ENCODE measurements at regions not wholly inside any gene's neighbourhood (a gene's known extent, or its start where the extent isn't known, plus 50 kb on each side); places are given as distances from the start of the nearest gene placed in this dataset.

DNA sequence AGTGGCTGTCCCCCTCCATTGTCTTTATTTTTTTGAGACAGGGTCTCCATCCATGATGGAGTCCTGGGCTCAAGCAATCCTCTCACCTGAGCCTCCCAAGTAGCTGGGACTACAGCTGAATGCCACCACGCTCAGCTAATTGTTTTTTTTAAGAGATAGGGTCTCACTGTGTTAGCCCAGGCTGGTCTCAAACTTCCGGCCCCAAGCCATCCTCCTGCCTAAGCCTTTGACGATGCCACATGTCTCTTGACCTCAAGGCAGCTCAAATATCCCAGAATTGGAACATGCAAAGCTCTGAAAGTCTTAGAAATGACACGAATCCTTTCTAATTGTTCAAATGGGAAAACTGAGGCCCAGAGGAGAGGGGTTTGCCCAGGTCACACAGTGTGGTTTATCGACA is 75.4 kb upstream of the ZNF423 start:
- H3K4me3 Mint-ChIP-seq: no peak overlapping the region
- no peaks in the 10 kb centered on the region for H3K9me3 Mint-ChIP-seq
- H3K4me1 Mint-ChIP-seq: no peaks in the 10 kb centered on the region
- ATAC-seq (no peak), DNase-seq (ENCODE audit: low spot score in 2 of 2) (no peak)
- no peak overlapping the region for H3K27ac Mint-ChIP-seq
- no peaks in the 10 kb centered on the region for H3K36me3 Mint-ChIP-seq

DNA sequence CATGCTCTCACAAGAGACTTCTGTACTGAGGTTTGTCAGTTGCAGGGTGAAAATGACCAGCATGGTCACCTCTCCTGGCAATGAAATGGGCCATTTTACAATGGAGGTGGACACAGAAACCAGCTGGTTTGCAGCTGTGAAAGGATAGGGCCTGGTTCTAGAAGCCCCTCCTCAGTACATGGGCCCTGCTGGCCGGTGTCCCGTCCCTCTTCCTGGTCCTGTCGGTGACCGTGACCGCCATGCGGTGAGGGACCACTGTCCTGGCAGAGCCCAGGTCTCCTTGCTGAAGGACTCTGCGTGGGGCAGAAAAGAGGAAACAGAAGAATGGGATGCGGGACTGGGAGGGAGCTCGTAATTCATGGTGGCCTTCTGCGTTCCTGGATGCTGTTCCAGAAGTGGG is 76.0 kb upstream of the ZNF423 start:
- Mint-ChIP-seq H3K36me3 (no peaks in the 10 kb centered on the region), H3K27ac (no peak overlapping the region), H3K4me1 (no peaks in the 10 kb centered on the region), H3K4me3 (no peak overlapping the region), H3K9me3 (no peaks in the 10 kb centered on the region)
- DNase-seq (ENCODE audit: low spot score in 2 of 2): no peak
- no peak for ATAC-seq

DNA sequence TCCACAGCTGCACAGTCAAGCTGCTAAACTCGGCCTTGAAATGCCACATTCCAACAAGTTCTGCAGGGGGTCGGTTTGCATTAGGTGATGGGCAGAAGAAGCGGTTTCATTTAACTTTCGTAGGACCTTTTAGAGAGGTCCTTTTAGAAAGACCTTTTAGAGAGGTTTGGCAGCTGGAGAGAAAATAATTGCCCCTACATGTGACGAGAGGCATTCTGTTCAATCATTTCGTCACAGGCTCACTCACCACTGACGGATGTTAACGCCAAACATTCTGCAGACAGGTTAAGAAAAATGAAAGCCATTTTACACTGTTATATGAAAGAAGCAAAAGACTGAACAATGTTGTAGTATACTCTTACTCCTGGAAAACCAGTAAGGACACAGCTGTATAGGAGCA is 76.5 kb upstream of the ZNF423 start:
- Mint-ChIP-seq H3K4me1 (no peaks in the 10 kb centered on the region), H3K36me3 (no peaks in the 10 kb centered on the region), H3K9me3 (no peaks in the 10 kb centered on the region), H3K4me3 (no peak overlapping the region), H3K27ac (no peak overlapping the region)
- DNase-seq (ENCODE audit: low spot score in 2 of 2) (no peak), ATAC-seq (no peak)

DNA sequence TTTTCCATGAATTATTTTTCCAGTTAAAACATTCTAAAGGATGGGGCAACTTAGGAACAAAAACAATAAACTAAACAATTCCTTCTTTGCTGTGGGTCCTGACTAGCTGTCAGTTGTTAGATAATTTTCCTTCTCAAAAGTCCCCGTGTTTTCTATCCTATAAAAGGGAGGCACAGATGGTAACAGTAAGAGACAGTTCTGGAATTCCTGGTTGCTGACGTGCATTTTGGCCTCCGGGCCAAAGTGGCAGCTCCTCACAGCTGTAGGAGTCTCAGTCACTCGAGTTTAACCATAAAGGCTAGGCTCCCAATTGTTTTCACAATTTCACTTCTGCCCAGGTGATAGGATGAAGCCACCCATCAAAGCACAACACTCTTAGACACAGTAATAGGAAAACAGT is 77.0 kb upstream of the ZNF423 start:
- DNase-seq (ENCODE audit: low spot score in 2 of 2): no peak
- Mint-ChIP-seq H3K27ac (no peak overlapping the region), H3K9me3 (no peaks in the 10 kb centered on the region), H3K36me3 (no peaks in the 10 kb centered on the region), H3K4me3 (no peak overlapping the region), H3K4me1 (no peaks in the 10 kb centered on the region)
- no peak for ATAC-seq

- ATAC-seq: no peak
- Mint-ChIP-seq H3K27ac (no peak overlapping the region), H3K36me3 (no peaks in the 10 kb centered on the region), H3K4me3 (no peak overlapping the region), H3K4me1 (no peaks in the 10 kb centered on the region), H3K9me3 (no peaks in the 10 kb centered on the region)
- no peak for DNase-seq (ENCODE audit: low spot score in 2 of 2)
Observed at GRCh38 chr16:49936791-49937190, 80.9 kb upstream of the ZNF423 start.

DNA sequence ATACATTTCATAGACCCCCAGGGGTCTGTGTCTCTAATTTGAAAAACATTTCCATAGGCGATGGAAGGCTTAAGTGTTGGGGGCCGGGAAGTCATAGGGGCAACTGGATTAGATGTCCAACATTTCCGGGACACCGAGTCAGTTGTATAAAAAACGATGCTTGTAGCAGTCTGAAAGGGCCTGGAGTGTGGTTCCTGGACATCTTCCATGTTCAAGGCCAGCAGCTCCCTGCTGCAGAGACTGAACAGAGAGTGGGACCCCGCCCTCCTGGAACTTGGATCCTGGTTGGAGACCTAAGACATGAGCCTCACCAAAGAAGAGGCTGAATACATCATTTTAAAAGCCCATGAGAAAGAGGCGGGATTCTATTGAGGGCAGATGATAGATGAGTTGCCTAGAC is 82.0 kb upstream of the ZNF423 start:
- Mint-ChIP-seq H3K4me1 (no peaks in the 10 kb centered on the region), H3K36me3 (no peaks in the 10 kb centered on the region), H3K27ac (no peak overlapping the region), H3K4me3 (no peak overlapping the region), H3K9me3 (no peaks in the 10 kb centered on the region)
- ATAC-seq (no peak), DNase-seq (ENCODE audit: low spot score in 2 of 2) (no peak)

DNA sequence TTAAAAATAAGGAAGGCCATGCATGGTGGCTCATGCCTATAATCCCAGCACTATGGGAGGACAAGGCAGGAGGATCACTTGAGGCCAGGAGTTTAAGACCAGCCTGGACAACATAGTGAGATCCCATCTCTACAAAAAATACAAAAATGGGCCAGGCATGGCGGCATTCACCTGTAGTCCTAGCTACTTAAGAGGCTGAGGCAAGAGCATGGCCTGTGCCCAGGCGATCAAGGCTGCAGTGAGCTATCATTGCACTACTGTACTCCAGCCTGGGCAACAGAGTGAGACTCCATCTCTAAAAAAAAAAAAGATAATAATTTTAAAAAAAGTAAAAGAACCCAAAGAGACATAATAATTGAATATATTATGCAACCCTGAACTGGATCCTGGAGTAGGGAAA is 83.6 kb upstream of the ZNF423 start:
- Mint-ChIP-seq H3K4me3 (no peak overlapping the region), H3K36me3 (no peaks in the 10 kb centered on the region), H3K27ac (no peak overlapping the region), H3K9me3 (no peaks in the 10 kb centered on the region), H3K4me1 (no peaks in the 10 kb centered on the region)
- ATAC-seq (no peak), DNase-seq (ENCODE audit: low spot score in 2 of 2) (no peak)

DNA sequence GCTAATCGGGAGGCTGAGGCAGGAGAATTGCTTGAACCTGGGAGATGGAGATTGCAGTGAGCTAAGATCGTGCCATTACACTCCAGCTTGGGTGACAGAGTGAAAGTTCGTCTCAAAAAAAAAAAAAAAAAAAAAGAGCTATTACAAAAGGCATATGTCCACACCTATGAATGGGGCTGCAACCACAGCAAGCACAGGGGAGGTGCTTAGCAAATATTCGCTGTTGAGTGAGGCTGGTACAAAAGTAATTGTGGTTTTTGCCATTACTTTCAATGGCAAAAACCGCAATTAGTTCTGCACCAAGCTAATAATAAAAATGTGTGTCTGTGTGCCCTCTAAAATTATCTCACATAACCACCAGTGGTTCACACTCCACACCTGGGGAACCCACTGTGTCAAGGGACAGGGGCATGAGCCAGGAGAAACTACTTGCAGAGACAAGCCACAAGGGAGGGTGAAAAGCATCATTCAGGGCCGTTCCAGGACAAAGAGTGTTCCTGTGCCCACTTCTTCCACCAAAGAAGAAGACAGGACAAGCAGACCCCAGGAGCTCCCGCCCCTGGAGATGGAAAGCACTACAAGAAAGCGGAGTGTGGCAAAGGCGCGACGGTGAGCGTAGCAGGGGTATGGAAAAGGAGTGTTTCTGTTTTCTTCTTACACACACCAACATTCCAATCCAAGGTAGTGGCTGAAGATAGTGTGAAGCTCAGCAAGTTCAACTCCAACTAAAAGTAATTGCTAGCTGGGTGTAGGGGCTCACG is 84.4 kb upstream of the CNEP1R1 start:
- Mint-ChIP-seq H3K4me1 (no peaks in the 10 kb centered on the region), H3K36me3 (no peaks in the 10 kb centered on the region), H3K9me3 (no peaks in the 10 kb centered on the region), H3K27ac (no peak overlapping the region), H3K4me3 (no peak overlapping the region)
- no peak for DNase-seq (ENCODE audit: low spot score in 2 of 2)
- no peak for ATAC-seq

- H3K9me3 Mint-ChIP-seq: no peaks in the 10 kb centered on the region
Observed at GRCh38 chr16:49944221-49944620, 80.8 kb upstream of the CNEP1R1 start.

GRCh38 chr16:49947907-49948678 is 76.9 kb upstream of the CNEP1R1 start:
- Mint-ChIP-seq H3K4me1 (no peaks in the 10 kb centered on the region), H3K36me3 (no peaks in the 10 kb centered on the region), H3K9me3 (no peaks in the 10 kb centered on the region), H3K4me3 (no peak overlapping the region), H3K27ac (no peak overlapping the region)
- DNase-seq (ENCODE audit: low spot score in 2 of 2) (no peak), ATAC-seq (no peak)

More at GRCh38 chr16:49944221-49944620, 80.8 kb upstream of the CNEP1R1 start:
- H3K4me1 Mint-ChIP-seq: no peaks in the 10 kb centered on the region
- no peak overlapping the region for H3K4me3 Mint-ChIP-seq
- no peak for ATAC-seq
- H3K36me3 Mint-ChIP-seq: no peaks in the 10 kb centered on the region
- H3K27ac Mint-ChIP-seq: no peak overlapping the region
- no peak for DNase-seq (ENCODE audit: low spot score in 2 of 2)

DNA sequence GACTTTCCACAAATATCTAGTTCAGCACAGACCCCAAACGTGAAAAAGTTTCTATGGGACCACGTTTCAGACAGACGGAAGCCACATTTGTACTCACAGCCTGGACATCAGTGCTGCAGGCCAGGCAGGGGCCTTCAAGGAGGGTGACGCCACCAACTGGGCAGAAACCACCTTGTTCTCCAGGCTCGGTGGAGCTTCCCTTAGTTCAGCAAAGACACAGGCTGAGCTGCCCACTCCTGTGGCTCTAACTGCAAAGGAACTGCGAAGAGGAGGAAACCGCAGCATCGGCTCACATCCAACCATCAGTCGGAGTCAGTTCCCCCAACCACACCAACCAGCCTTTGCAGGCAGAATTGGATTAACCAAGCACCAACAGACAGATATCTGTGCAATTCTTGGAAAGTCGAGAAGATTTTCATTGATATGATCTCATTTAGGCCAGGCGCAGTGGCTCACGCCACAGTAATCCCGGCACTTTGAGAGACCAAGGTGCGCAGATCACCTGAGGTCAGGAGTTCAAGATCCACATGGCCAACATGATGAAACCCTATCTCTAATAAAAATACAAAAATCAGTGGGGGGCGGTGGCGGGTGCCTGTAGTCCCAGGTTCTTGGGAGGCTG is 73.3 kb upstream of the CNEP1R1 start:
- Mint-ChIP-seq H3K36me3 (no peaks in the 10 kb centered on the region), H3K4me3 (no peak overlapping the region), H3K27ac (no peak overlapping the region), H3K9me3 (no peaks in the 10 kb centered on the region), H3K4me1 (no peaks in the 10 kb centered on the region)
- DNase-seq (ENCODE audit: low spot score in 2 of 2) (no peak), ATAC-seq (no peak)

DNA sequence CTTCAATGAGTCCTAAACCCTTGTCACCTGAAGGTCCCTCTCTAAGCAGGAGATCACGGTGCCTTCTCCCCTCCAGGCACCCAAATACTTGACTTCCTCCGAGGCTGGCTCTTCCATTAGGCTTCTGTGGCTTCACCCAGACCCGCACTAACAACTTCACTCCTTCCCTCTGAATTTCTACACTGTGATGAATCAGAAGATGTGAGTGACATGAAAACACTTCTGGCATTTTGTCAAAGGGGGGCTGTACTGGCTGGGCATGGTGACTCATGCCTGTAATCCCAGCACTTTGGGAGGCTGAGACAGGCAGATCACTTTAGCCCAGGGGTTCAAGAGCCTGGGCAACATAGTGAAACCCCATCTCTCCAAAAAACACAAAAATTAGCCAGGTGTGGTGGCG is 72.6 kb upstream of the CNEP1R1 start:
- Mint-ChIP-seq H3K27ac (no peak overlapping the region), H3K36me3 (no peaks in the 10 kb centered on the region), H3K4me1 (no peaks in the 10 kb centered on the region), H3K9me3 (no peaks in the 10 kb centered on the region), H3K4me3 (no peak overlapping the region)
- ATAC-seq: no peak
- DNase-seq (ENCODE audit: low spot score in 2 of 2): no peak

- Mint-ChIP-seq H3K9me3 (no peaks in the 10 kb centered on the region), H3K27ac (no peak overlapping the region), H3K4me3 (no peak overlapping the region), H3K36me3 (no peaks in the 10 kb centered on the region), H3K4me1 (no peaks in the 10 kb centered on the region)
- DNase-seq (ENCODE audit: low spot score in 2 of 2) (no peak), ATAC-seq (no peak)
Observed at GRCh38 chr16:49953090-49953489, 71.9 kb upstream of the CNEP1R1 start.

GRCh38 chr16:49955858-49956257 is 69.2 kb upstream of the CNEP1R1 start:
- no peak overlapping the region for H3K27ac Mint-ChIP-seq
- DNase-seq (ENCODE audit: low spot score in 2 of 2): no peak
- H3K4me3 Mint-ChIP-seq: no peak overlapping the region
- ATAC-seq: no peak
- H3K4me1 Mint-ChIP-seq: no peaks in the 10 kb centered on the region
- H3K36me3 Mint-ChIP-seq: no peaks in the 10 kb centered on the region
- no peaks in the 10 kb centered on the region for H3K9me3 Mint-ChIP-seq

GRCh38 chr16:49956915-49957314 is 68.1 kb upstream of the CNEP1R1 start:
- no peak overlapping the region for H3K27ac Mint-ChIP-seq

GRCh38 chr16:49958448-49958847 is 66.6 kb upstream of the CNEP1R1 start:
- H3K4me1 Mint-ChIP-seq: no peaks in the 10 kb centered on the region
- no peak for DNase-seq (ENCODE audit: low spot score in 2 of 2)
- H3K9me3 Mint-ChIP-seq: no peaks in the 10 kb centered on the region
- no peaks in the 10 kb centered on the region for H3K36me3 Mint-ChIP-seq
- no peak overlapping the region for H3K27ac Mint-ChIP-seq
- ATAC-seq: no peak
- H3K4me3 Mint-ChIP-seq: no peak overlapping the region

More at GRCh38 chr16:49956915-49957314, 68.1 kb upstream of the CNEP1R1 start:
- H3K36me3 Mint-ChIP-seq: no peaks in the 10 kb centered on the region
- H3K4me1 Mint-ChIP-seq: no peaks in the 10 kb centered on the region
- no peaks in the 10 kb centered on the region for H3K9me3 Mint-ChIP-seq
- no peak overlapping the region for H3K4me3 Mint-ChIP-seq
- DNase-seq (ENCODE audit: low spot score in 2 of 2): no peak
- no peak for ATAC-seq
